ENCODE measurements at regions not wholly inside any gene's neighbourhood (a gene's known extent, or its start where the extent isn't known, plus 50 kb on each side); places are given as distances from the start of the nearest gene placed in this dataset.

DNA sequence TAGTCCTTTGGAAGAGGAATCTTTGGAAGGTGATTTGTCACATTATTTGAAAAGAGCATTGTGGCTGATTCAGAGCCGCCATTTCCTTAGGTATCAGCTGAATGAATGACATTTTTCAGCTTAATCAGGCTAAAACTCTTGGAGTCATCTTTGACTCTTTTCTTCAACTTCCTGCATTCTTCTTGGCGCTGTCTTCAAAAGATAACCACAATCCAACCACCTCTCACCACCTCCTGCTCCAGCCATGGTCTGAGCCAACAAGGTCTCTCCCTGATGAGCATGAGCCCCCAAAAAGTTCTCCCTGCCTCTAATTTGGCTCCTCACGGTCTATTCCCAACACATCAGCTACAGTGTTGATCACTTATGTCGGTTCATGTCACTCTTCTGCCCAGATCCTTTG is 297.6 kb upstream of the RUNX1 start:
- TF ChIP-seq, protein P1, sequence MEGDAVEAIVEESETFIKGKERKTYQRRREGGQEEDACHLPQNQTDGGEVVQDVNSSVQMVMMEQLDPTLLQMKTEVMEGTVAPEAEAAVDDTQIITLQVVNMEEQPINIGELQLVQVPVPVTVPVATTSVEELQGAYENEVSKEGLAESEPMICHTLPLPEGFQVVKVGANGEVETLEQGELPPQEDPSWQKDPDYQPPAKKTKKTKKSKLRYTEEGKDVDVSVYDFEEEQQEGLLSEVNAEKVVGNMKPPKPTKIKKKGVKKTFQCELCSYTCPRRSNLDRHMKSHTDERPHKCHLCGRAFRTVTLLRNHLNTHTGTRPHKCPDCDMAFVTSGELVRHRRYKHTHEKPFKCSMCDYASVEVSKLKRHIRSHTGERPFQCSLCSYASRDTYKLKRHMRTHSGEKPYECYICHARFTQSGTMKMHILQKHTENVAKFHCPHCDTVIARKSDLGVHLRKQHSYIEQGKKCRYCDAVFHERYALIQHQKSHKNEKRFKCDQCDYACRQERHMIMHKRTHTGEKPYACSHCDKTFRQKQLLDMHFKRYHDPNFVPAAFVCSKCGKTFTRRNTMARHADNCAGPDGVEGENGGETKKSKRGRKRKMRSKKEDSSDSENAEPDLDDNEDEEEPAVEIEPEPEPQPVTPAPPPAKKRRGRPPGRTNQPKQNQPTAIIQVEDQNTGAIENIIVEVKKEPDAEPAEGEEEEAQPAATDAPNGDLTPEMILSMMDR (IDR thresholded peaks at IDR 0.05; ENCODE audit: low read depth, low read length) = no peak
- no peak overlapping the region for H3K4me3 ChIP-seq (ENCODE audit: low read depth, low read length)

DNA sequence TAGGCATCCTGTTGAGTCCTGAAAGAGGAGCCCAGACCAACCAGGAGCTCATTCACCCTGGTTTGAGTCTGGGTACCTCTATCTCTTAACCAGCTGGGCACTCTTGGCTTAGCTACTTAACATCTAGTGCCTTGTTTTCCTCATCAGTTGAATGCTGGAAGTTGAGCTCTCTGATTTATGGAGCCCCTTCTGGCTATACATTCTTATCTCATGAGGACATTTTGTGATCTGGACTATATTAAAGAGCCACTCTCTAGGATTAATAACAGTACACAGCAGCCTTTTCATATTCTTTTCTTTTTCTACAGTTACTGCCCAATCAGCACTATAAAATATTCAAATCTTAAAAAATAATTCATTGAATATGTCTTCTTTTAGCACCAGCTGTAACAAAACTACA is 296.9 kb upstream of the RUNX1 start:
- TF ChIP-seq, protein P1 (IDR thresholded peaks at IDR 0.05; ENCODE audit: low read depth, low read length) = no peak

DNA sequence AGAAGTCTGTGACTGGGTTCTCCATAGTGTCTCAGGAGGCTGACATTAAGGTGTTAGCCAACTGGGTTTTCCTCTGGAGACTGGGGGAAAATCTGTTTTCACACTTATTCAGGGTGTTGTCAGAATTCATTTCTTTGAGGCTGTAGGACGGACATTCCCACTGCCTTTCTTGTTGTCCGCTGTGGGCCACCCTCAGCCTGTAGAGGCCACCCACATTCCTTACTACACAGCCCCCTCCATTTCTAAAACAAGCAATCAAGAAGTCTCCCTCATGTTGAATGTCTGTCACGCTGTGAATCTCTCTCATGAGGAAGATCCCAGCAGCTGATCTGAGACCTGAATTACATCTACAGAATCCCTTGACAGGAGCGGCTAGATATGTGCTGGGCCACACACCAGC is 295.5 kb upstream of the RUNX1 start:
- TF ChIP-seq, protein P1 (IDR thresholded peaks at IDR 0.05; ENCODE audit: low read depth, low read length) = no peak
- H3K4me3 ChIP-seq (ENCODE audit: low read depth, low read length) = no peak overlapping the region

More for the DNA sequence above, 296.9 kb upstream of the RUNX1 start:
- H3K4me3 ChIP-seq (ENCODE audit: low read depth, low read length) = no peak overlapping the region

DNA sequence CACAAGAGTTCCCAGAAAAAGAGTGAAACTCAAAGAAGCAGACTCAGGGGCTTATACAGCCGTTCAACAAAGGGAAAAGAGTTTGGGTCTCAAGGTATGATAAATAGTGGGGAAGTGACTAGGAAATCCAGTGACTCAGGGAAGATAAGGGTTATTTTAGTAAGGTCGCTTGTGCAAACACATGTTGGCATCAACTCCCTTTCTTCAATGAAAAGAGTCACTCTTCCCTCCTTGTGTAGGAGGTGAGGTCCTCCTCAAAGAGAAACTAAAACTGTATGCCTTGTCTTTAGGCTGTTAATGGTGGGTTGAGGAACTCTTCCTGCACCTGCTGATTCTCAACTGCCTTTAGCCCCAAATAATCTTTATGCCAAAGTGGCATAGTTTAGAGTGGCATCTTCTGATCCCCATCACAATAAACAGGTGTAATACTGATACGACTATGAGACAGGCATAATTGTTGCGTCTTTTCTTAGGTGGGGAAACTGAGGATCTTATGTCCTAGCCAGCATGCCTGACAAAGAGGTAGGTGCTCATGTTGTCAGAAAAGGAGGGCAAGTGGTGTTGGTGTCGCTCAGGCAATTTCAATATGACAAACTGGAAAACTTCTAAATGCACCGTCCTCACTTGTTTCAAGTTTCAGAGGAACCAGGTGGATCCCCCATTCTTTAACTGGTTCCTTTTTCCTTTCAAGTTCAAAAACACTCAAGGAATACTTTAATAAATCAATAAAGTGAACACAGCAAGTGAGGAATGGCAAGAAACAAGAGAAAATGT is 294.1 kb upstream of the RUNX1 start:
- H3K4me3 ChIP-seq (ENCODE audit: low read depth, low read length) = no peak overlapping the region
- TF ChIP-seq, protein P1 (IDR thresholded peaks at IDR 0.05; ENCODE audit: low read depth, low read length) = no peak

DNA sequence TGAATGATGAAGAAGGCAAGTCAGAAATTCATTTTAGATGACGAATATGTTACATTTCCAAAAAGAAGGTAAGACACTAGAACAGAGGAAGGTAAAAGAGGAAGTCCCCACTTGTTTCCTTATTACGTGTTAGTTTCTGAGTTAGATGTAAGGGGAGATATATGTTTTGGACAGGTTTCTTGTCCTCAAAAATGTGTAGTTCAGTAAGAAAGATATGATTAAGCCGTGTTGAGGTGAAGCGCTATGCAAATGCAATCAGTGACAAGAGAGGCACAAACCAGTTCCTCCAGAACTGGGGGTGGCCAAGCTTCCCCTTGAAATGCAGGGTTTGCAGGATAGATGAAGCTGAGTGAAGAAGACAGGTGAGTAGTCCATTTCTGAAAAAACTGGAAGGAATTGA is 293.3 kb upstream of the RUNX1 start:
- no peak overlapping the region for H3K4me3 ChIP-seq (ENCODE audit: low read depth, low read length)
- TF ChIP-seq, protein P1 (IDR thresholded peaks at IDR 0.05; ENCODE audit: low read depth, low read length) = no peak

DNA sequence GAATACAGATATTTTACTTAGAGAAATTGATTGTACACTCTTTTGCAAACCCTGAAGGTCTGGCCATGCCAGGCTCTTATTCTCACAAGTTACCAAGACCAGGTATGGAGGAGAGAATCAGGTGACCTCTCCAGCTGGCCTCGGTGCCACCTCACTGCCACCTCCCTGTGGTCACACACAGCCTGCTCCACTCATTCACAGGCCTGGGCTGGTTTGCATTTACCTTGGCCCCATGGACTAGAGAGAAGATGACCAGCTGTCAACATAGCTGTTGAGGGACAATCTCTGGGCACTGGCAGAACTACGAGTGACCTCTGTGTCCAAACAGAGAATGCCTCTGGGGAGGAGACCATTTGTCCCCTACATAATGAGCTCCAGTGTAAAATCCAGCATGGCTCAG is 291.2 kb upstream of the RUNX1 start:
- TF ChIP-seq, protein P1 (IDR thresholded peaks at IDR 0.05; ENCODE audit: low read depth, low read length) = no peak
- no peak overlapping the region for H3K4me3 ChIP-seq (ENCODE audit: low read depth, low read length)

DNA sequence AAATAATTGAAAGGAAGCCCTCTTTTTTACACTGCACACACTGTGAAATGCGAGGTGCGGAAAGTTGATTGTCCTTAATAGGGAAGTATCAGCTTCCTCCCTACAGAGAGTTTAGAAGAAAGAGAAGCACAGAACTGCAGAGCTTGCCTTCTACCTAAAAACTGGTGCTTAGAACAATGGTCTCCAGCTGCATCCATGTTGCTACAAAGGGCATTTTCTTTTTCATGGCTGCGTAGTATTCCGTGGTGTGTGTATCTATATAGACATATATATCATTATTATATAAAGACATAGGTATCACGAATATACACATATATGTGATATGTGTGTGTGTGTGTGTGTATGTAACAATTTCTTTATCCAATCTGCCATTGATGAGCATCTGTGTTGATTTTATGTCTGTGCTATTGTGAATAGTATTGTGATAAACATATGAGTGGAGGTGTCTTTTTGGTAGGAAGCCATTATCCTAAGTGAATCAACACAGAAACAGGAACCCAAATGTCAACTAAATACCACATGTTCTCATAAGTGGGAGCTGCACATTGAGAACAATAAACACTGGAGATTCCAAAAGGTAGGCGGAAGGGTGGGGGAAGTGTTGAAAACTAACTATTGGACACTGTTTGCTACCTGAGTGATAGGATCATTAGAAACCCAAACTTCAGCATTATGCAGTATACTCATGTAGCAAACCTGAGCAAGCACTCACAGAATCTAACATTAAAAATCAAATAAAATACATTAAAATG is 290.0 kb upstream of the RUNX1 start:
- TF ChIP-seq, protein P1 (IDR thresholded peaks at IDR 0.05; ENCODE audit: low read depth, low read length) = no peak
- no peak overlapping the region for H3K4me3 ChIP-seq (ENCODE audit: low read depth, low read length)
